HuH-7 (cell line): ENCODE measurements at regions not wholly inside any gene's neighbourhood (a gene's known extent, or its start where the extent isn't known, plus 50 kb on each side); places are given as distances from the start of the nearest gene placed in this dataset.
A peak's percentile ranks its signal among the peaks of the same experiment; 100 is the strongest.

Experiments
- DNase-seq: peaks from one replicate; pipeline ENCODE4 v3.0.0; 2011; ENCODE audit warnings: low spot score

GRCh38 chr12:91968076-91968776 lies 177.4 kb downstream of the BTG1 start:
- DNase-seq: no peak

GRCh38 chr12:91967590-91967989 lies 178.1 kb downstream of the BTG1 start:
- no peak for DNase-seq

GRCh38 chr12:91965781-91966180 lies 179.9 kb downstream of the BTG1 start:
- no peak for DNase-seq

- DNase-seq: no peak
These were observed 181.1 kb downstream of the BTG1 start for GRCh38 chr12:91964501-91964900.

- DNase-seq: no peak
These were observed 186.4 kb downstream of the BTG1 start for GRCh38 chr12:91959220-91959619.

GRCh38 chr12:91958816-91959215 lies 186.8 kb downstream of the BTG1 start:
- DNase-seq: no peak

GRCh38 chr12:91954747-91955146 lies 190.9 kb downstream of the BTG1 start:
- no peak for DNase-seq

GRCh38 chr12:91954326-91954725 lies 191.3 kb downstream of the BTG1 start:
- DNase-seq: no peak

GRCh38 chr12:91952916-91953315 lies 192.7 kb downstream of the BTG1 start:
- peak; percentile 19 for DNase-seq

GRCh38 chr12:91951571-91951970 lies 194.1 kb downstream of the BTG1 start:
- no peak for DNase-seq

GRCh38 chr12:91948504-91948903 lies 197.1 kb downstream of the BTG1 start:
- DNase-seq: no peak

- no peak for DNase-seq
These were observed 198.2 kb downstream of the BTG1 start for GRCh38 chr12:91947459-91947858.

- no peak for DNase-seq
These were observed 201.0 kb downstream of the BTG1 start for GRCh38 chr12:91944637-91945036.

GRCh38 chr12:91940826-91941570 lies 204.6 kb downstream of the BTG1 start:
- no peak for DNase-seq

GRCh38 chr12:91940322-91940721 lies 205.3 kb downstream of the BTG1 start:
- DNase-seq: no peak

- no peak for DNase-seq
These were observed 207.9 kb downstream of the BTG1 start for GRCh38 chr12:91937706-91938105.

GRCh38 chr12:91937009-91937408 lies 208.6 kb downstream of the BTG1 start:
- DNase-seq: no peak

GRCh38 chr12:91935296-91935695 lies 210.3 kb downstream of the BTG1 start:
- DNase-seq: no peak

GRCh38 chr12:91931111-91931510 lies 214.5 kb downstream of the BTG1 start:
- no peak for DNase-seq

GRCh38 chr12:91928501-91928900 lies 217.1 kb downstream of the BTG1 start:
- DNase-seq: no peak

GRCh38 chr12:91926848-91927247 lies 218.8 kb downstream of the BTG1 start:
- DNase-seq: peak; percentile 16

GRCh38 chr12:91924827-91925226 lies 220.8 kb downstream of the BTG1 start:
- DNase-seq: no peak

- no peak for DNase-seq
These were observed 221.8 kb downstream of the BTG1 start for GRCh38 chr12:91923864-91924263.

GRCh38 chr12:91922674-91923073 lies 223.0 kb downstream of the BTG1 start:
- DNase-seq: no peak
